ENCODE measurements at regions not wholly inside any gene's neighbourhood (a gene's known extent, or its start where the extent isn't known, plus 50 kb on each side); places are given as distances from the start of the nearest gene placed in this dataset.

DNA sequence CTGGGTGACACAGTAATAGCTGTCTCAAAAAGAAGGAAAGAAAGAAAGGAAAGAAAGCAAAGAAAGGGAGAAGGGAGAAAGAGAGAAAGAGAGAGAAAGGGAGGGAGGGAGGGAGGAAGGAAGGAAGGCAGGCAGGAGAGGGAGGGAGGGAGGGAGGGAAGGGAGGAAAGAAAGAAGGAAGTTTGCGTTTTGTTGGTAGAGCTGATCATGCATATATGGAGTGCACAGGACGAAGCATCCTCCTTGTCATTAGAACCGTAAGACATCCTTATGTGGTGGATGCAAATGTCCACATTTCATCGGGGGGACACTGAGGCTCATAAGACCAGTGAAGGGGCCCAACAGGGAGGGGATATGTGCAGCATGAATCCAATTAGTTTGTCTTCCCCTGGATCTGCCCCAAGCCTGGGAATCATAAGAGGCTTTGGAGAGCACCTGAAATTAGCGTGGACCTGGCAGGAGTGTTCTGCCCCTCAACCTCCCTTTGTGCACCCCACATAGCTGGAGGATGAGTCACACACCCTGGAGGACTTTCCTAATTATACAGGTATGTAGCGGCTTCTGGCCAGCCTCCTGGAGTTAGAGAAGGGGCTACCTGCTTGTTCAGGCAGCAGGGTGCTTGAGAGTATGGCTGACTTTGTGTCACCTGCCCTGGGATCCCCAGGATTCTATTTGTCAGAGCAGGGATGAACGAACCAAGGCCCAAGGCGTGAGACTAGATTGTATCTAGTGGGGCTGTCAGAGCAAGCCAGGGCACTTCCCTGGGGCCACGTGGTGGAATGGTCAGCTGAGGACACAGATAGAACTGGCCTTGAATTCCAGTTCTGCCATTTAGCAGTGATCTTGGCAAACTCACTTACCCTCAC lies 119.7 kb upstream of the CD82 start:
- no peak for TF ChIP-seq POLR2A (IDR thresholded peaks at IDR 0.05)
- TF ChIP-seq CTCF (IDR thresholded peaks at IDR 0.05): no peak

All from right lobe of liver (tissue), 4 donors.